Spinal cord (tissue), 9 donors: ENCODE measurements at regions not wholly inside any gene's neighbourhood (a gene's known extent, or its start where the extent isn't known, plus 50 kb on each side); places are given as distances from the start of the nearest gene placed in this dataset.
A peak's percentile ranks its signal among the peaks of the same experiment; 100 is the strongest.

Source experiments
- DNase-seq, 6 donors: peaks; one replicate each; pipeline versions ENCODE4 v3.0.0 to v3.0.0-alpha.2; 2013 to 2015; ENCODE audit warnings: low spot score in 6 of 6, low read depth in 4 of 6
- H3K27ac ChIP-seq: one replicate; pipeline ENCODE4 v1.5.1; 2013; ENCODE audit warnings: low read depth, low read length, control low read depth
- H3K27me3 ChIP-seq: one replicate; pipeline ENCODE4 v1.6.1; 2013; ENCODE audit warnings: low read length; ENCODE audit not compliant: control insufficient read depth, insufficient read depth
- H3K36me3 ChIP-seq: one replicate; pipeline ENCODE4 v1.6.1; 2013; ENCODE audit warnings: low read length; ENCODE audit not compliant: control insufficient read depth, insufficient read depth
- H3K4me1 ChIP-seq: one replicate; pipeline ENCODE4 v1.6.1; 2013; ENCODE audit warnings: low read length; ENCODE audit not compliant: control insufficient read depth, insufficient read depth
- H3K4me3 ChIP-seq: one replicate; pipeline ENCODE4 v1.5.1; 2013; ENCODE audit warnings: low read depth, low read length, control low read depth
- H3K9me3 ChIP-seq: one replicate; pipeline ENCODE4 v1.6.1; 2013; ENCODE audit warnings: low read length; ENCODE audit not compliant: control insufficient read depth, insufficient read depth
- WGBS: methylation state at CpG from one replicate; pipeline ENCODE4 v1.1.5; 2013; ENCODE audit warnings: missing lambda C conversion rate; ENCODE audit not compliant: insufficient coverage; 5-methylcytosine and 5-hydroxymethylcytosine counted together
- donor health status: healthy.

GRCh38 chr1:57883642-57883995, 459.8 kb upstream of the DAB1 start:
- WGBS = 68% methylated on average over 4 of the region's 4 CpGs
- no peaks in the 10 kb centered on the region for H3K27me3 ChIP-seq
- no peaks in the 10 kb centered on the region for H3K9me3 ChIP-seq
- peak in 1 of 6 donors; percentile 62 for DNase-seq
- H3K4me1 ChIP-seq = no peaks in the 10 kb centered on the region
- H3K27ac ChIP-seq = no peak overlapping the region
- no peak overlapping the region for H3K4me3 ChIP-seq
- no peaks in the 10 kb centered on the region for H3K36me3 ChIP-seq

- WGBS = 83% methylated on average over 2 of the region's 6 CpGs
- Histone ChIP-seq H3K27ac (no peak overlapping the region), H3K4me1 (no peaks in the 10 kb centered on the region), H3K36me3 (no peaks in the 10 kb centered on the region), H3K9me3 (no peaks in the 10 kb centered on the region), H3K27me3 (no peaks in the 10 kb centered on the region), H3K4me3 (no peak overlapping the region)
- DNase-seq = peak in 1 of 6 donors; percentile 32
These were observed 459.2 kb upstream of the DAB1 start for GRCh38 chr1:57882934-57883641.

GRCh38 chr1:57882072-57882471, 458.2 kb upstream of the DAB1 start:
- H3K27me3 ChIP-seq = no peaks in the 10 kb centered on the region
- no peaks in the 10 kb centered on the region for H3K36me3 ChIP-seq
- no peak overlapping the region for H3K27ac ChIP-seq
- no peaks in the 10 kb centered on the region for H3K9me3 ChIP-seq
- WGBS = 42% methylated on average over 2 of the region's 3 CpGs
- peak in 2 of 6 donors; percentile 47 to 55 for DNase-seq
- no peak overlapping the region for H3K4me3 ChIP-seq
- H3K4me1 ChIP-seq = no peaks in the 10 kb centered on the region

GRCh38 chr1:57881639-57882038, 457.8 kb upstream of the DAB1 start:
- no peaks in the 10 kb centered on the region for H3K27me3 ChIP-seq
- H3K27ac ChIP-seq = no peak overlapping the region
- H3K4me1 ChIP-seq = no peaks in the 10 kb centered on the region
- no peak overlapping the region for H3K4me3 ChIP-seq
- H3K9me3 ChIP-seq = no peaks in the 10 kb centered on the region
- no peaks in the 10 kb centered on the region for H3K36me3 ChIP-seq
- no CpG with 5 or more reads among the region's 2 CpGs for WGBS
- DNase-seq = peak in 2 of 6 donors; percentile 9 to 42

GRCh38 chr1:57879700-57880099, 455.8 kb upstream of the DAB1 start:
- 71% methylated on average over 1 of the region's 3 CpGs for WGBS
- Histone ChIP-seq H3K4me1 (no peaks in the 10 kb centered on the region), H3K27me3 (no peaks in the 10 kb centered on the region), H3K4me3 (no peak overlapping the region), H3K36me3 (no peaks in the 10 kb centered on the region), H3K27ac (no peak overlapping the region), H3K9me3 (no peaks in the 10 kb centered on the region)
- DNase-seq = no peak

GRCh38 chr1:57874418-57874877, 450.6 kb upstream of the DAB1 start:
- 7% methylated on average over 2 of the region's 2 CpGs for WGBS
- peak in 2 of 6 donors; percentile 23 to 47 for DNase-seq
- H3K4me3 ChIP-seq = no peak overlapping the region
- H3K27ac ChIP-seq = no peak overlapping the region
- H3K27me3 ChIP-seq = no peaks in the 10 kb centered on the region
- H3K36me3 ChIP-seq = no peaks in the 10 kb centered on the region
- H3K9me3 ChIP-seq = no peaks in the 10 kb centered on the region
- H3K4me1 ChIP-seq = no peaks in the 10 kb centered on the region

- no peak for DNase-seq
- H3K4me1 ChIP-seq = no peaks in the 10 kb centered on the region
- H3K27me3 ChIP-seq = no peaks in the 10 kb centered on the region
- no peaks in the 10 kb centered on the region for H3K36me3 ChIP-seq
- no peaks in the 10 kb centered on the region for H3K9me3 ChIP-seq
- no peak overlapping the region for H3K27ac ChIP-seq
- no peak overlapping the region for H3K4me3 ChIP-seq
These were observed 449.1 kb upstream of the DAB1 start for GRCh38 chr1:57872913-57873312.

- DNase-seq = no peak
- no CpG with 5 or more reads among the region's 1 CpG for WGBS
- no peaks in the 10 kb centered on the region for H3K36me3 ChIP-seq
- no peak overlapping the region for H3K27ac ChIP-seq
- H3K4me3 ChIP-seq = no peak overlapping the region
- H3K4me1 ChIP-seq = no peaks in the 10 kb centered on the region
- H3K9me3 ChIP-seq = no peaks in the 10 kb centered on the region
- no peaks in the 10 kb centered on the region for H3K27me3 ChIP-seq
These were observed 445.0 kb upstream of the DAB1 start for GRCh38 chr1:57868908-57869307.

GRCh38 chr1:57868239-57868638, 444.4 kb upstream of the DAB1 start:
- no peak for DNase-seq
- Histone ChIP-seq H3K27me3 (no peaks in the 10 kb centered on the region), H3K27ac (no peak overlapping the region), H3K4me3 (no peak overlapping the region), H3K9me3 (no peaks in the 10 kb centered on the region), H3K36me3 (no peaks in the 10 kb centered on the region), H3K4me1 (no peaks in the 10 kb centered on the region)
- WGBS = 73% methylated on average over 2 of the region's 3 CpGs

GRCh38 chr1:57866998-57867397, 443.1 kb upstream of the DAB1 start:
- Histone ChIP-seq H3K9me3 (no peaks in the 10 kb centered on the region), H3K4me3 (no peak overlapping the region), H3K4me1 (no peaks in the 10 kb centered on the region), H3K27ac (no peak overlapping the region), H3K27me3 (no peaks in the 10 kb centered on the region), H3K36me3 (no peaks in the 10 kb centered on the region)
- no peak for DNase-seq
- WGBS = no CpG with 5 or more reads among the region's 8 CpGs
